GM18519 (cell line): ENCODE measurements at regions not wholly inside any gene's neighbourhood (a gene's known extent, or its start where the extent isn't known, plus 50 kb on each side); places are given as distances from the start of the nearest gene placed in this dataset.

ENCODE experiments used
- ATAC-seq: cut with Tn5 transposase; IDR thresholded peaks from one replicate; pipeline ENCODE4 v1.9.1; 2021; ENCODE audit warnings: mild to moderate bottlenecking, moderate library complexity; ENCODE audit not compliant: unreplicated experiment, low FRiP score

- ATAC-seq = no peak
Observed at GRCh38 chr15:98375513-98376340, 272.6 kb upstream of the IGF1R start.

GRCh38 chr15:98380721-98381120 lies 267.6 kb upstream of the IGF1R start:
- no peak for ATAC-seq

- ATAC-seq = no peak
Observed at GRCh38 chr15:98381446-98381845, 266.9 kb upstream of the IGF1R start.

- ATAC-seq = no peak
Observed at GRCh38 chr15:98382139-98382538, 266.2 kb upstream of the IGF1R start.

- no peak for ATAC-seq
Observed at GRCh38 chr15:98383571-98383970, 264.8 kb upstream of the IGF1R start.

GRCh38 chr15:98384328-98385029 lies 263.9 kb upstream of the IGF1R start:
- ATAC-seq = no peak

- no peak for ATAC-seq
Observed at GRCh38 chr15:98385752-98386381, 262.5 kb upstream of the IGF1R start.

GRCh38 chr15:98386561-98386960 lies 261.8 kb upstream of the IGF1R start:
- ATAC-seq = no peak

- no peak for ATAC-seq
Observed at GRCh38 chr15:98387866-98388265, 260.5 kb upstream of the IGF1R start.

- no peak for ATAC-seq
Observed at GRCh38 chr15:98390946-98391530, 257.3 kb upstream of the IGF1R start.

- ATAC-seq = no peak
Observed at GRCh38 chr15:98391568-98391967, 256.8 kb upstream of the IGF1R start.

- no peak for ATAC-seq
Observed at GRCh38 chr15:98393471-98393870, 254.9 kb upstream of the IGF1R start.

- no peak for ATAC-seq
Observed at GRCh38 chr15:98394546-98394945, 253.8 kb upstream of the IGF1R start.

GRCh38 chr15:98395974-98396610 lies 252.2 kb upstream of the IGF1R start:
- ATAC-seq = no peak

- ATAC-seq = no peak
Observed at GRCh38 chr15:98397419-98397818, 250.9 kb upstream of the IGF1R start.

- no peak for ATAC-seq
Observed at GRCh38 chr15:98398056-98398455, 250.3 kb upstream of the IGF1R start.

GRCh38 chr15:98398886-98399285 lies 249.5 kb upstream of the IGF1R start:
- no peak for ATAC-seq

- ATAC-seq = no peak
Observed at GRCh38 chr15:98400120-98400519, 248.2 kb upstream of the IGF1R start.

- no peak for ATAC-seq
Observed at GRCh38 chr15:98401029-98401428, 247.3 kb upstream of the IGF1R start.

- ATAC-seq = no peak
Observed at GRCh38 chr15:98402486-98402885, 245.9 kb upstream of the IGF1R start.

GRCh38 chr15:98403169-98403568 lies 245.2 kb upstream of the IGF1R start:
- no peak for ATAC-seq
